CD4-positive, alpha-beta T cell (primary cell): ENCODE measurements at regions not wholly inside any gene's neighbourhood (a gene's known extent, or its start where the extent isn't known, plus 50 kb on each side); places are given as distances from the start of the nearest gene placed in this dataset.
"Not testable (repeated sequence)": the region's sequence is repeated elsewhere in the genome, so short reads cannot be mapped to it uniquely, and the experiment has no call there.

Experiments used
- ATAC-seq: fragments of 200-7000 bp; cut with Tn5 transposase; one replicate; pipeline ENCODE4 v1.10.0; 2022; ENCODE audit warnings: mild to moderate bottlenecking; ENCODE audit not compliant: poor library complexity
- CTCF ChIA-PET: fragments of 350-600 bp; sonication (Branson Sonifier 250); formaldehyde crosslinking; loops from one replicate; lab custom pipeline; 2021; ENCODE audit warnings: antibody characterized with exemption, inconsistent platforms; lab: Charles Lee
- POLR2A ChIA-PET: fragments of 350-600 bp; sonication (Branson Sonifier 250); formaldehyde crosslinking; loops from one replicate; lab custom pipeline; 2021; ENCODE audit warnings: antibody characterized with exemption, inconsistent platforms; lab: Charles Lee
- DNase-seq, 14 experiments: peaks; one replicate each; pipeline ENCODE4 v3.0.0-alpha.2; 2013 to 2020; ENCODE audit warnings: mixed read lengths in 2 of 14
- H3K27ac ChIP-seq, 2 donors: one replicate each; pipeline versions ENCODE4 v1.5.1 to v1.7.0; 2013; ENCODE audit warnings: low read length in 2 of 2, low read depth in 1 of 2, mild to moderate bottlenecking in 1 of 2
- H3K27me3 ChIP-seq, 2 experiments: 1 replicate in 1 of 2; 2 replicates in 1 of 2; pipeline versions ENCODE4 v1.6.1 to v1.7.0; 2013; ENCODE audit warnings: low read length in 2 of 2, control low read depth in 1 of 2, mild to moderate bottlenecking in 1 of 2, moderate library complexity in 1 of 2; ENCODE audit not compliant: insufficient read depth in 2 of 2, control insufficient read depth in 1 of 2
- H3K36me3 ChIP-seq: one replicate; pipeline ENCODE4 v1.6.1; 2013; ENCODE audit warnings: low read length, control low read depth; ENCODE audit not compliant: insufficient read depth
- H3K4me1 ChIP-seq: one replicate; pipeline ENCODE4 v1.6.1; 2013; ENCODE audit warnings: low read length, control low read depth; ENCODE audit not compliant: insufficient read depth
- H3K4me3 ChIP-seq: one replicate; pipeline ENCODE4 v1.5.1; 2013; ENCODE audit warnings: mild to moderate bottlenecking, low read length, moderate library complexity
- H3K9me3 ChIP-seq, 2 experiments: 1 replicate in 1 of 2; 2 replicates in 1 of 2; pipeline versions ENCODE4 v1.6.1 to v1.7.0; 2013; ENCODE audit warnings: low read length in 2 of 2, mild to moderate bottlenecking in 2 of 2, control low read depth in 1 of 2, moderate library complexity in 1 of 2; ENCODE audit not compliant: control insufficient read depth in 1 of 2, insufficient read depth in 1 of 2
- H3K27ac Mint-ChIP-seq: one replicate; pipeline ENCODE4 v1.8.0; 2020; ENCODE audit warnings: mixed read lengths
- H3K27me3 Mint-ChIP-seq: one replicate; pipeline ENCODE4 v1.8.0; 2021; ENCODE audit warnings: mixed read lengths
- H3K36me3 Mint-ChIP-seq: one replicate; pipeline ENCODE4 v1.8.0; 2021; ENCODE audit warnings: low read depth, mixed read lengths
- H3K4me1 Mint-ChIP-seq: one replicate; pipeline ENCODE4 v1.8.0; 2021; ENCODE audit warnings: low read depth, mixed read lengths
- H3K4me3 Mint-ChIP-seq: one replicate; pipeline ENCODE4 v1.8.0; 2020; ENCODE audit warnings: mild to moderate bottlenecking, mixed read lengths
- H3K9me3 Mint-ChIP-seq: one replicate; pipeline ENCODE4 v1.8.0; 2020; ENCODE audit warnings: mixed read lengths
- intact Hi-C, 2 experiments: fragments of 100-400 bp; cut with DNase I in 1 of 2; cut with micrococcal nuclease in 1 of 2; formaldehyde crosslinking; loops; one replicate each; pipeline versions ENCODE4 v1.15.1 to v1.9.0; 2023 to 2025; cut with DNase I, micrococcal nuclease

DNA sequence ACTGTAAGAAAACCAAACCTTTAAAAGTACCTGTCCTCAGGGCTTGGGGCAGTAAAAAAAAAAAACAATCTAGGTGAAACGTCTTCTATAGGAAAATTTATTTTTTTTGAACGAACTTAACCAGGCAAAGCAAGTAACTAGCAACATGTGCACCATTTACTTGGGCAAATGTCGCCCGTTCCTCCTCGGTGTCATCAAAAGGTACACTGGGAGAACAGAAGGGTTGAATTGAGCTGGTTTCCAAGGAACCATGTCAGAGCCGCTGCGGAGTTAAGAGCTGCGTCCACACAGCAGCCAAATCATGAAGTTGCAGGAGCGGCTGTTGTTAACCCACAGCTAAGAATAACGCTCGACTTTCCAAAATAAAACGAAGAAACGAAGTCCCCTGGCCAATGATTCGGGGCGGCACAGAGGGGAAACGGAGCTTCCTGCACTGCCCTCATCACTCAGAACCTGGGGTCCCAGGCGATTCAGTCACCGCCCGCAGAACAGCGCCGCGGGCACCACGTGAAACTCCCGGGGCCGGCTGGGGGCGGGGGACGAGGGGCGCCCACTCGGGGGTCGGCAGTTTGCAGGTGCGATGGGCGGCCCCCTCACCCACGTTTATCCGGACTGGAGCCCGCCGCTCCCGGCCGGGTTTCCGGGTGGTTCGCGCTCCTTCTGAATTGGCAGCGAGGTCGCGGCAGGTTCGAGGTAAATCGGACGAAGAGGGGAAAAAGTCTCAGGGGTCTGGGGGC, 53.6 kb upstream of the PLGLB1 start:
- Mint-ChIP-seq H3K4me3 (peak overlapping the region; percentile 87), H3K27ac (peak overlapping the region; percentile 93), H3K4me1 (peaks cover 13% of the 10 kb centered on the region)
- H3K27me3 ChIP-seq, ATAC-seq, H3K4me1 ChIP-seq, H3K36me3 Mint-ChIP-seq, H3K27me3 Mint-ChIP-seq, intact Hi-C loops, H3K36me3 ChIP-seq, CTCF ChIA-PET, H3K9me3 ChIP-seq, H3K9me3 Mint-ChIP-seq, POLR2A ChIA-PET: not testable (repeated sequence)
- peak overlapping the region; percentile 53 for H3K4me3 ChIP-seq
- peak in 11 of 14 experiments; percentile 6 to 49 (median 13) for DNase-seq
- H3K27ac ChIP-seq = peak overlapping the region in 1 of 2 donors; percentile 7

DNA sequence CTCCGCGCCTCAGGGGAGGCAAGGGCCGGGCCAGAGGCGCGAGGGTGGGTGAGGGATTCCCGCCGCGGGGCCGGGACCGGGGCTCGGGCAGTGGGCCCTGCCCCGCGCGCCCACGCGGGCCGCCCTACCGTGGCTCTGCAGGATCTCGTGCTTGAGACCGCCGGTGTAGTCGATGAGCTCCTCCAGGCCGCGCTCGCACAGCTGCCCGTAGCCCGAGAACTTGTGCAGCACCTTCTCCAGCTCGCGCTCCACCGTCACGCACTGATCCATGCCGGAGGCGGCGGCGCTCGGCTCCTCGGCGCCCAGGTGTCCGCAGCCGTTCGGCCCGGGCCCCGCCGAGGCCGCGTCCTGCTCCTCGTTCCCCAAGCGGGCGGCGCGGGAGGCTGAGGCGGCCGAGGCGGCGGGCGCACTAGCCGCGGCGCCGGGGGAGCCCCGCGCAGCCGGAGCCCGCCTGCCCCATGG, 54.2 kb upstream of the PLGLB1 start:
- CTCF ChIA-PET, intact Hi-C loops, H3K4me1 Mint-ChIP-seq, H3K27me3 Mint-ChIP-seq, H3K27me3 ChIP-seq, POLR2A ChIA-PET, H3K36me3 Mint-ChIP-seq, H3K9me3 Mint-ChIP-seq, H3K36me3 ChIP-seq, H3K4me1 ChIP-seq, H3K9me3 ChIP-seq: not testable (repeated sequence)
- peak overlapping the region in 1 of 2 donors; percentile 35 for H3K27ac ChIP-seq
- DNase-seq (peak; percentile 19 to 86 (median 50)), ATAC-seq (peak; percentile 29)
- H3K4me3 Mint-ChIP-seq = peak overlapping the region; percentile 85
- H3K27ac Mint-ChIP-seq = peak overlapping the region; percentile 93
- H3K4me3 ChIP-seq = peak overlapping the region; percentile 60

GRCh38 chr2:87076253-87077123, 54.8 kb upstream of the PLGLB1 start:
- POLR2A ChIA-PET, H3K4me1 ChIP-seq, CTCF ChIA-PET, H3K27me3 Mint-ChIP-seq, H3K4me1 Mint-ChIP-seq, H3K9me3 ChIP-seq, H3K27me3 ChIP-seq, H3K36me3 Mint-ChIP-seq, intact Hi-C loops, H3K36me3 ChIP-seq, H3K9me3 Mint-ChIP-seq: not testable (repeated sequence)
- peak overlapping the region; percentile 64 to 82 for H3K27ac ChIP-seq
- peak overlapping the region; percentile 60 for H3K4me3 ChIP-seq
- DNase-seq = peak; percentile 79 to 96 (median 90)
- peak overlapping the region; percentile 95 for H3K4me3 Mint-ChIP-seq
- peak; percentile 89 for ATAC-seq
- peak overlapping the region; percentile 93 for H3K27ac Mint-ChIP-seq

GRCh38 chr2:87077124-87077446, 55.4 kb upstream of the PLGLB1 start:
- H3K4me1 Mint-ChIP-seq, H3K36me3 Mint-ChIP-seq, H3K9me3 Mint-ChIP-seq, DNase-seq, ATAC-seq, CTCF ChIA-PET, H3K9me3 ChIP-seq, H3K27me3 ChIP-seq, H3K4me1 ChIP-seq, intact Hi-C loops, H3K27me3 Mint-ChIP-seq, POLR2A ChIA-PET, H3K36me3 ChIP-seq: not testable (repeated sequence)
- Histone ChIP-seq H3K27ac (peak overlapping the region; percentile 64 to 82), H3K4me3 (peak overlapping the region; percentile 60)
- peak overlapping the region; percentile 95 for H3K4me3 Mint-ChIP-seq
- peak overlapping the region; percentile 93 for H3K27ac Mint-ChIP-seq

GRCh38 chr2:87081727-87082126, 60.1 kb upstream of the PLGLB1 start:
- H3K9me3 ChIP-seq, DNase-seq, H3K27me3 ChIP-seq, H3K9me3 Mint-ChIP-seq, H3K27me3 Mint-ChIP-seq, CTCF ChIA-PET, H3K36me3 ChIP-seq, intact Hi-C loops, H3K27ac ChIP-seq, H3K4me3 Mint-ChIP-seq, ATAC-seq, H3K36me3 Mint-ChIP-seq, H3K4me3 ChIP-seq, H3K4me1 ChIP-seq, POLR2A ChIA-PET, H3K4me1 Mint-ChIP-seq, H3K27ac Mint-ChIP-seq: not testable (repeated sequence)

GRCh38 chr2:87088079-87088478, 66.4 kb upstream of the PLGLB1 start:
- CTCF ChIA-PET, DNase-seq, ATAC-seq, H3K4me1 ChIP-seq, H3K4me3 Mint-ChIP-seq, H3K4me3 ChIP-seq, H3K36me3 Mint-ChIP-seq, H3K27me3 ChIP-seq, H3K27me3 Mint-ChIP-seq, intact Hi-C loops, H3K27ac ChIP-seq, POLR2A ChIA-PET, H3K9me3 Mint-ChIP-seq, H3K36me3 ChIP-seq, H3K4me1 Mint-ChIP-seq, H3K27ac Mint-ChIP-seq, H3K9me3 ChIP-seq: not testable (repeated sequence)

GRCh38 chr2:87089401-87089800, 67.8 kb upstream of the PLGLB1 start:
- intact Hi-C loops, H3K4me1 ChIP-seq, H3K27ac ChIP-seq, H3K36me3 Mint-ChIP-seq, DNase-seq, H3K27me3 Mint-ChIP-seq, H3K27me3 ChIP-seq, H3K4me3 Mint-ChIP-seq, ATAC-seq, POLR2A ChIA-PET, CTCF ChIA-PET, H3K4me1 Mint-ChIP-seq, H3K36me3 ChIP-seq, H3K4me3 ChIP-seq, H3K27ac Mint-ChIP-seq, H3K9me3 ChIP-seq, H3K9me3 Mint-ChIP-seq: not testable (repeated sequence)
